ENCODE measurements at regions not wholly inside any gene's neighbourhood (a gene's known extent, or its start where the extent isn't known, plus 50 kb on each side); places are given as distances from the start of the nearest gene placed in this dataset.

GRCh38 chr2:22494156-22494555 is 890.8 kb upstream of the KLHL29 start:
- no peaks in the 10 kb centered on the region for H3F3A ChIP-seq (ENCODE audit: control insufficient read depth, insufficient read depth)
- H3K4me1 ChIP-seq (ENCODE audit: control insufficient read depth, low read length) = no peaks in the 10 kb centered on the region
- H4K20me1 ChIP-seq (ENCODE audit: control insufficient read depth, insufficient read depth, low read depth, low read length) = no peaks in the 10 kb centered on the region
- no peak overlapping the region for H3K4me3 ChIP-seq (ENCODE audit: low read length)
- no peaks in the 10 kb centered on the region for H3K9me2 ChIP-seq (replicated peaks; ENCODE audit: control insufficient read depth, low read length)
- no peaks in the 10 kb centered on the region for H3K9me3 ChIP-seq (ENCODE audit: control insufficient read depth, insufficient read depth, low read length)
- no peaks in the 10 kb centered on the region for H3K36me3 ChIP-seq (ENCODE audit: control insufficient read depth, low read length)
- TF ChIP-seq CTCF (IDR thresholded peaks at IDR 0.05; ENCODE audit: low read depth, low read length, poor library complexity, severe bottlenecking) (no peak), EZH2phosphoT487 (IDR thresholded peaks at IDR 0.05; ENCODE audit: borderline replicate concordance, low read length) (no peak)
- H3K27me3 ChIP-seq (ENCODE audit: control insufficient read depth, low read length) = no peaks in the 10 kb centered on the region
- no peaks in the 10 kb centered on the region for H3K79me2 ChIP-seq (ENCODE audit: control insufficient read depth, low read length)
- no peak overlapping the region for H3K4me2 ChIP-seq (ENCODE audit: low read length)
- H3K27ac ChIP-seq (ENCODE audit: low read depth, low read length) = no peak overlapping the region

GRCh38 chr2:22497064-22497463 is 887.9 kb upstream of the KLHL29 start:
- H3K4me2 ChIP-seq (ENCODE audit: low read length) = no peak overlapping the region
- H3K27me3 ChIP-seq (ENCODE audit: control insufficient read depth, low read length) = no peaks in the 10 kb centered on the region
- TF ChIP-seq CTCF (IDR thresholded peaks at IDR 0.05; ENCODE audit: low read depth, low read length, poor library complexity, severe bottlenecking) (no peak), EZH2phosphoT487 (IDR thresholded peaks at IDR 0.05; ENCODE audit: borderline replicate concordance, low read length) (no peak)
- H3K4me3 ChIP-seq (ENCODE audit: low read length) = no peak overlapping the region
- no peaks in the 10 kb centered on the region for H3K79me2 ChIP-seq (ENCODE audit: control insufficient read depth, low read length)
- no peaks in the 10 kb centered on the region for H3F3A ChIP-seq (ENCODE audit: control insufficient read depth, insufficient read depth)
- H3K4me1 ChIP-seq (ENCODE audit: control insufficient read depth, low read length) = no peaks in the 10 kb centered on the region
- no peak overlapping the region for H3K27ac ChIP-seq (ENCODE audit: low read depth, low read length)
- no peaks in the 10 kb centered on the region for H3K36me3 ChIP-seq (ENCODE audit: control insufficient read depth, low read length)
- no peaks in the 10 kb centered on the region for H4K20me1 ChIP-seq (ENCODE audit: control insufficient read depth, insufficient read depth, low read depth, low read length)
- no peaks in the 10 kb centered on the region for H3K9me3 ChIP-seq (ENCODE audit: control insufficient read depth, insufficient read depth, low read length)
- H3K9me2 ChIP-seq (replicated peaks; ENCODE audit: control insufficient read depth, low read length) = no peaks in the 10 kb centered on the region

- Histone ChIP-seq H4K20me1 (ENCODE audit: control insufficient read depth, insufficient read depth, low read depth, low read length) (no peaks in the 10 kb centered on the region), H3K4me2 (ENCODE audit: low read length) (no peak overlapping the region), H3K36me3 (ENCODE audit: control insufficient read depth, low read length) (no peaks in the 10 kb centered on the region), H3K9me2 (replicated peaks; ENCODE audit: control insufficient read depth, low read length) (no peaks in the 10 kb centered on the region), H3K27me3 (ENCODE audit: control insufficient read depth, low read length) (no peaks in the 10 kb centered on the region), H3K4me3 (ENCODE audit: low read length) (no peak overlapping the region), H3K79me2 (ENCODE audit: control insufficient read depth, low read length) (no peaks in the 10 kb centered on the region), H3K27ac (ENCODE audit: low read depth, low read length) (no peak overlapping the region), H3K9me3 (ENCODE audit: control insufficient read depth, insufficient read depth, low read length) (no peaks in the 10 kb centered on the region), H3K4me1 (ENCODE audit: control insufficient read depth, low read length) (no peaks in the 10 kb centered on the region), H3F3A (ENCODE audit: control insufficient read depth, insufficient read depth) (no peaks in the 10 kb centered on the region)
- TF ChIP-seq EZH2phosphoT487 (IDR thresholded peaks at IDR 0.05; ENCODE audit: borderline replicate concordance, low read length) (no peak), CTCF (IDR thresholded peaks at IDR 0.05; ENCODE audit: low read depth, low read length, poor library complexity, severe bottlenecking) (no peak)
These were observed 887.2 kb upstream of the KLHL29 start for GRCh38 chr2:22497789-22498188.
